CD14-positive monocyte (primary cell): ENCODE measurements at regions not wholly inside any gene's neighbourhood (a gene's known extent, or its start where the extent isn't known, plus 50 kb on each side); places are given as distances from the start of the nearest gene placed in this dataset.

Experiments used
- DNase-seq, 3 donors: peaks; one replicate each; pipeline ENCODE4 v3.0.0-alpha.2; 2011 to 2022
- H2AFZ ChIP-seq: 2 replicates; pipeline ENCODE4 v1.6.0; 2012; ENCODE audit warnings: mild to moderate bottlenecking, low read depth, low read length, inconsistent platforms; ENCODE audit not compliant: insufficient read depth, poor library complexity, severe bottlenecking
- H3K27ac ChIP-seq, 2 donors: 1 replicate in 1 of 2; 2 replicates in 1 of 2; pipeline ENCODE4 v1.5.1; 2012 to 2013; ENCODE audit warnings: low read length in 2 of 2, control low read depth in 1 of 2, inconsistent platforms in 1 of 2, low read depth in 1 of 2, mild to moderate bottlenecking in 1 of 2
- H3K27me3 ChIP-seq, 2 donors: one replicate each; pipeline versions ENCODE4 v1.6.0 to v1.6.1; 2011 to 2013; ENCODE audit warnings: low read length in 2 of 2; ENCODE audit not compliant: control insufficient read depth in 2 of 2, insufficient read depth in 2 of 2
- H3K36me3 ChIP-seq, 2 donors: replicated peaks in 1 of 2; 1 replicate in 1 of 2; 2 replicates in 1 of 2; pipeline versions ENCODE4 v1.5.1 to v1.6.1; 2012 to 2013; ENCODE audit warnings: low read length in 2 of 2, control low read depth in 1 of 2, inconsistent platforms in 1 of 2, mild to moderate bottlenecking in 1 of 2; ENCODE audit not compliant: insufficient read depth in 2 of 2, control insufficient read depth in 1 of 2
- H3K4me1 ChIP-seq, 2 donors: 1 replicate in 1 of 2; 2 replicates in 1 of 2; pipeline versions ENCODE4 v1.5.1 to v1.6.1; 2012 to 2013; ENCODE audit warnings: low read length in 2 of 2, control low read depth in 1 of 2, inconsistent platforms in 1 of 2, mild to moderate bottlenecking in 1 of 2, moderate library complexity in 1 of 2; ENCODE audit not compliant: insufficient read depth in 2 of 2, control insufficient read depth in 1 of 2
- H3K4me2 ChIP-seq: replicated peaks from 2 replicates; pipeline ENCODE3; 2012; ENCODE audit warnings: low read length, moderate library complexity, mild to moderate bottlenecking; ENCODE audit not compliant: poor library complexity, severe bottlenecking; ENCODE audit errors: extremely low read depth
- H3K4me3 ChIP-seq, 3 experiments: fragments of 200-600 bp in 1 of 3; sonication (generic) in 1 of 3; replicated peaks in 1 of 3; 1 replicate in 2 of 3; 2 replicates in 1 of 3; pipeline ENCODE4 v1.5.1; 2011 to 2013; ENCODE audit warnings: low read length in 3 of 3, mild to moderate bottlenecking in 3 of 3, control low read depth in 2 of 3, low read depth in 2 of 3, inconsistent platforms in 1 of 3, moderate library complexity in 1 of 3
- H3K79me2 ChIP-seq: 2 replicates; pipeline ENCODE4 v1.6.0; 2012; ENCODE audit warnings: mild to moderate bottlenecking, control low read depth, inconsistent platforms, low read length, moderate library complexity; ENCODE audit not compliant: insufficient read depth
- H3K9ac ChIP-seq: 2 replicates; pipeline ENCODE4 v1.6.0; 2017; ENCODE audit warnings: low read length, mild to moderate bottlenecking; ENCODE audit not compliant: insufficient read depth, poor library complexity, severe bottlenecking
- H3K9me3 ChIP-seq, 2 donors: replicated peaks in 1 of 2; 1 replicate in 1 of 2; 2 replicates in 1 of 2; pipeline versions ENCODE4 v1.5.1 to v1.6.1; 2012 to 2013; ENCODE audit warnings: low read length in 2 of 2, control low read depth in 1 of 2; ENCODE audit not compliant: control insufficient read depth in 1 of 2, insufficient read depth in 1 of 2
- H4K20me1 ChIP-seq: 2 replicates; pipeline ENCODE4 v1.6.0; 2012; ENCODE audit warnings: mild to moderate bottlenecking, low read length, control low read depth, moderate library complexity; ENCODE audit not compliant: insufficient read depth
- H3K27ac Mint-ChIP-seq, 7 donors: one replicate each; pipeline ENCODE4 v1.8.0; 2020; ENCODE audit warnings: mild to moderate bottlenecking in 7 of 7, mixed read lengths in 7 of 7, moderate library complexity in 6 of 7, inconsistent platforms in 2 of 7
- H3K27me3 Mint-ChIP-seq, 3 donors: one replicate each; pipeline ENCODE4 v1.8.0; 2021 to 2022; ENCODE audit warnings: low read depth in 3 of 3, mild to moderate bottlenecking in 3 of 3, mixed read lengths in 3 of 3, moderate library complexity in 3 of 3, inconsistent platforms in 1 of 3
- H3K36me3 Mint-ChIP-seq, 2 donors: one replicate each; pipeline ENCODE4 v1.8.0; 2020; ENCODE audit warnings: mixed read lengths in 2 of 2, inconsistent platforms in 1 of 2, mild to moderate bottlenecking in 1 of 2
- H3K4me1 Mint-ChIP-seq: one replicate; pipeline ENCODE4 v1.8.0; 2020; ENCODE audit warnings: mild to moderate bottlenecking, mixed read lengths
- H3K4me3 Mint-ChIP-seq, 2 donors: one replicate each; pipeline ENCODE4 v1.8.0; 2020; ENCODE audit warnings: mild to moderate bottlenecking in 2 of 2, mixed read lengths in 2 of 2, moderate library complexity in 1 of 2
- H3K9me3 Mint-ChIP-seq, 7 donors: one replicate each; pipeline ENCODE4 v1.8.0; 2020 to 2022; ENCODE audit warnings: mixed read lengths in 7 of 7, mild to moderate bottlenecking in 6 of 7, moderate library complexity in 6 of 7, inconsistent platforms in 2 of 7
- WGBS: methylation state at CpG from one replicate; pipeline ENCODE4 v1.1.5; 2013; ENCODE audit warnings: missing lambda C conversion rate; ENCODE audit not compliant: insufficient coverage; 5-methylcytosine and 5-hydroxymethylcytosine counted together
- intact Hi-C, 2 donors: fragments of 100-400 bp; cut with micrococcal nuclease; formaldehyde crosslinking; loops; one replicate each; pipeline versions ENCODE4 v1.15.0 to v1.15.1; 2023
- TF ChIP-seq, protein P1 (sequence below): fragments of 200-600 bp; IDR thresholded peaks from one replicate; pipeline ENCODE4 v1.8.0; 2022; ENCODE audit warnings: antibody characterized with exemption, mild to moderate bottlenecking

GRCh38 chr6:164130585-164130984, 716.1 kb downstream of the QKI start:
- H3K27ac Mint-ChIP-seq, result no peak overlapping the region
- H3K27ac ChIP-seq, result no peak overlapping the region
- H4K20me1 ChIP-seq, result no peaks in the 10 kb centered on the region
- peaks cover 1 to 2% (median 1%) of the 10 kb centered on the region in 3 donors for H3K27me3 Mint-ChIP-seq
- TF ChIP-seq, protein P1, sequence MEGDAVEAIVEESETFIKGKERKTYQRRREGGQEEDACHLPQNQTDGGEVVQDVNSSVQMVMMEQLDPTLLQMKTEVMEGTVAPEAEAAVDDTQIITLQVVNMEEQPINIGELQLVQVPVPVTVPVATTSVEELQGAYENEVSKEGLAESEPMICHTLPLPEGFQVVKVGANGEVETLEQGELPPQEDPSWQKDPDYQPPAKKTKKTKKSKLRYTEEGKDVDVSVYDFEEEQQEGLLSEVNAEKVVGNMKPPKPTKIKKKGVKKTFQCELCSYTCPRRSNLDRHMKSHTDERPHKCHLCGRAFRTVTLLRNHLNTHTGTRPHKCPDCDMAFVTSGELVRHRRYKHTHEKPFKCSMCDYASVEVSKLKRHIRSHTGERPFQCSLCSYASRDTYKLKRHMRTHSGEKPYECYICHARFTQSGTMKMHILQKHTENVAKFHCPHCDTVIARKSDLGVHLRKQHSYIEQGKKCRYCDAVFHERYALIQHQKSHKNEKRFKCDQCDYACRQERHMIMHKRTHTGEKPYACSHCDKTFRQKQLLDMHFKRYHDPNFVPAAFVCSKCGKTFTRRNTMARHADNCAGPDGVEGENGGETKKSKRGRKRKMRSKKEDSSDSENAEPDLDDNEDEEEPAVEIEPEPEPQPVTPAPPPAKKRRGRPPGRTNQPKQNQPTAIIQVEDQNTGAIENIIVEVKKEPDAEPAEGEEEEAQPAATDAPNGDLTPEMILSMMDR, result no peak
- 83% methylated on average over 1 of the region's 2 CpGs for WGBS
- H3K9me3 ChIP-seq, result peaks cover 0 to 3% of the 10 kb centered on the region in 2 donors
- H3K27me3 ChIP-seq, result no peaks in the 10 kb centered on the region
- H3K9ac ChIP-seq, result no peak overlapping the region
- H3K36me3 Mint-ChIP-seq, result no peaks in the 10 kb centered on the region
- no peaks in the 10 kb centered on the region for H3K4me1 Mint-ChIP-seq
- no peak overlapping the region for H3K4me2 ChIP-seq
- H3K79me2 ChIP-seq, result no peaks in the 10 kb centered on the region
- no peak overlapping the region for H2AFZ ChIP-seq
- no peaks in the 10 kb centered on the region for H3K4me1 ChIP-seq
- H3K36me3 ChIP-seq, result no peaks in the 10 kb centered on the region
- H3K4me3 ChIP-seq, result no peak overlapping the region
- no peak overlapping the region for H3K4me3 Mint-ChIP-seq
- no peak for DNase-seq
- peaks cover 0 to 4% (median 0%) of the 10 kb centered on the region in 7 donors for H3K9me3 Mint-ChIP-seq
- intact Hi-C loops, result no loop called here

DNA sequence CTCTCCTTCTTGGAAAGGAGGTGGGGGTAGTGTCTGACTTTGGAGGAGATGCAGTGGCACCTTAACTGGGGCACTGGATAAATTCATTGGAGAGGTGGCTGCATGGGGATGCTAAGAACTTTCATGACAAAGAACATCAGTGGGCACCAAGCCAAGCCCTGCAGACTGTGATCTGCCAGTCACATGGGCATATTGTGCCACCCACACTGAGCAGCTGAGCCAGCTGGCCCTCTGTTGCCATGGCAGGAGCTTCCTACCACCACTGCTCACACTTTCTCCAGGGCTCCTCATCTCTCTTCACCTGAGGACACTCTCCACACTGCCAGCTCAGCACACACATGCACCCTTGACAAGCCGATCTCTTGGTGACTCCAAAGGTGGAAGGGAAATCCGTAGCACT, 715.6 kb downstream of the QKI start:
- H2AFZ ChIP-seq, result no peak overlapping the region
- H3K79me2 ChIP-seq, result no peaks in the 10 kb centered on the region
- no peaks in the 10 kb centered on the region for H4K20me1 ChIP-seq
- TF ChIP-seq, protein P1, result no peak
- H3K4me2 ChIP-seq, result no peak overlapping the region
- DNase-seq, result no peak
- peaks cover 0 to 3% of the 10 kb centered on the region in 2 donors for H3K9me3 ChIP-seq
- no peak overlapping the region for H3K4me3 ChIP-seq
- intact Hi-C loops, result no loop called here
- no peak overlapping the region for H3K9ac ChIP-seq
- no peaks in the 10 kb centered on the region for H3K36me3 Mint-ChIP-seq
- no peak overlapping the region for H3K27ac Mint-ChIP-seq
- H3K9me3 Mint-ChIP-seq, result peaks cover 0 to 4% (median 0%) of the 10 kb centered on the region in 7 donors
- H3K4me1 Mint-ChIP-seq, result no peaks in the 10 kb centered on the region
- no peak overlapping the region for H3K27ac ChIP-seq
- no peak overlapping the region for H3K4me3 Mint-ChIP-seq
- H3K27me3 Mint-ChIP-seq, result peaks cover 1 to 2% (median 1%) of the 10 kb centered on the region in 3 donors
- H3K36me3 ChIP-seq, result no peaks in the 10 kb centered on the region
- H3K4me1 ChIP-seq, result no peaks in the 10 kb centered on the region
- 75% methylated on average over 2 of the region's 2 CpGs for WGBS
- H3K27me3 ChIP-seq, result no peaks in the 10 kb centered on the region
